LNCaP clone FGC (cell line): ENCODE measurements at regions not wholly inside any gene's neighbourhood (a gene's known extent, or its start where the extent isn't known, plus 50 kb on each side); places are given as distances from the start of the nearest gene placed in this dataset.
"Not testable (repeated sequence)": the region's sequence is repeated elsewhere in the genome, so short reads cannot be mapped to it uniquely, and the experiment has no call there.

Source experiments
- DNase-seq: peaks from one replicate; pipeline ENCODE4 v3.0.0-alpha.2; 2011; ENCODE audit warnings: low read depth
- H3K4me3 ChIP-seq: 2 replicates; pipeline ENCODE4 v1.5.1; 2011; ENCODE audit warnings: mild to moderate bottlenecking, low read depth, low read length, control low read depth

- not testable (repeated sequence) for H3K4me3 ChIP-seq
These were observed 858.8 kb downstream of the TUBA3C start for GRCh38 chr13:18322821-18323220.

GRCh38 chr13:18319653-18320052 lies 862.0 kb downstream of the TUBA3C start:
- DNase-seq, result not testable (repeated sequence)

More at GRCh38 chr13:18322821-18323220, 858.8 kb downstream of the TUBA3C start:
- not testable (repeated sequence) for DNase-seq

GRCh38 chr13:18303240-18303813 lies 878.3 kb downstream of the TUBA3C start:
- DNase-seq, H3K4me3 ChIP-seq: not testable (repeated sequence)

More at GRCh38 chr13:18319653-18320052, 862.0 kb downstream of the TUBA3C start:
- not testable (repeated sequence) for H3K4me3 ChIP-seq

GRCh38 chr13:18300968-18301367 lies 880.7 kb downstream of the TUBA3C start:
- H3K4me3 ChIP-seq, DNase-seq: not testable (repeated sequence)

- H3K4me3 ChIP-seq, DNase-seq: not testable (repeated sequence)
These were observed 884.3 kb downstream of the TUBA3C start for GRCh38 chr13:18297359-18297758.

- not testable (repeated sequence) for DNase-seq, H3K4me3 ChIP-seq
These were observed 885.0 kb downstream of the TUBA3C start for GRCh38 chr13:18296617-18297016.

- not testable (repeated sequence) for DNase-seq, H3K4me3 ChIP-seq
These were observed 887.3 kb downstream of the TUBA3C start for GRCh38 chr13:18294311-18294710.

GRCh38 chr13:18286848-18287247 lies 894.8 kb downstream of the TUBA3C start:
- not testable (repeated sequence) for H3K4me3 ChIP-seq, DNase-seq

- H3K4me3 ChIP-seq, DNase-seq: not testable (repeated sequence)
These were observed 896.0 kb downstream of the TUBA3C start for GRCh38 chr13:18285663-18286062.

- not testable (repeated sequence) for DNase-seq, H3K4me3 ChIP-seq
These were observed 897.6 kb downstream of the TUBA3C start for GRCh38 chr13:18284040-18284439.

GRCh38 chr13:18281829-18282597 lies 899.6 kb downstream of the TUBA3C start:
- not testable (repeated sequence) for DNase-seq, H3K4me3 ChIP-seq

GRCh38 chr13:18280904-18281828 lies 900.5 kb downstream of the TUBA3C start:
- DNase-seq, H3K4me3 ChIP-seq: not testable (repeated sequence)

GRCh38 chr13:18279971-18280370 lies 901.7 kb downstream of the TUBA3C start:
- H3K4me3 ChIP-seq, DNase-seq: not testable (repeated sequence)

- not testable (repeated sequence) for DNase-seq
These were observed 904.3 kb downstream of the TUBA3C start for GRCh38 chr13:18277372-18277771.

GRCh38 chr13:18276280-18276679 lies 905.3 kb downstream of the TUBA3C start:
- not testable (repeated sequence) for H3K4me3 ChIP-seq, DNase-seq

More at GRCh38 chr13:18277372-18277771, 904.3 kb downstream of the TUBA3C start:
- H3K4me3 ChIP-seq, result not testable (repeated sequence)

GRCh38 chr13:18273785-18274514 lies 907.7 kb downstream of the TUBA3C start:
- not testable (repeated sequence) for DNase-seq, H3K4me3 ChIP-seq

- H3K4me3 ChIP-seq, DNase-seq: not testable (repeated sequence)
These were observed 922.7 kb downstream of the TUBA3C start for GRCh38 chr13:18258801-18259419.

GRCh38 chr13:18257686-18258085 lies 923.9 kb downstream of the TUBA3C start:
- H3K4me3 ChIP-seq, DNase-seq: not testable (repeated sequence)
